ENCODE measurements at regions not wholly inside any gene's neighbourhood (a gene's known extent, or its start where the extent isn't known, plus 50 kb on each side); places are given as distances from the start of the nearest gene placed in this dataset.

GRCh38 chr1:219318826-219319225 is 145.1 kb downstream of the LYPLAL1 start:
- no peak overlapping the region for H3K27ac ChIP-seq (ENCODE audit: low read depth, low read length)
- H4K5ac ChIP-seq (ENCODE audit: insufficient read length, low read depth, low read length): no peak overlapping the region
- WGBS, 2 experiments (ENCODE audit: extremely low coverage in 1 of 2, insufficient coverage in 1 of 2, insufficient read length in 1 of 2, insufficient replicate concordance in 2 of 2, low coverage in 1 of 2, low lambda C conversion rate in 2 of 2, missing lambda C conversion rate in 1 of 2): 89% methylated on average over 4 of the region's 4 CpGs; no CpG with 5 or more reads in 1 of the 2 experiments
- H3K4me2 ChIP-seq (ENCODE audit: insufficient read depth in 1 of 2, low read depth in 2 of 2, low read length in 2 of 2): no peak overlapping the region
- H2BK5ac ChIP-seq (ENCODE audit: low read depth, low read length): no peak overlapping the region
- H2BK120ac ChIP-seq (replicated peaks; ENCODE audit: low read depth, low read length): no peak overlapping the region
- no peaks in the 10 kb centered on the region for H3K4me1 ChIP-seq (replicated peaks in 1 of 4; ENCODE audit: control insufficient read depth in 3 of 4, insufficient read depth in 4 of 4, low read length in 3 of 4)
- CTCF ChIA-PET (ENCODE audit: partially characterized antibody): interaction anchor here (0.7 to 2.1 kb wide), 7 partner anchors 9 to 493 kb away, joined by 3 to 6 read pairs (median 3); no protein-coding TSS in a partner anchor
- H3K56ac ChIP-seq (replicated peaks; ENCODE audit: insufficient read length, low read depth, low read length): no peak overlapping the region
- POLR2A ChIA-PET (ENCODE audit: partially characterized antibody): no interaction called here
- DNase-seq (ENCODE audit: low read depth in 1 of 2, low spot score in 2 of 2): no peak
- H3K36me3 ChIP-seq (ENCODE audit: control insufficient read depth in 2 of 4, insufficient read depth in 4 of 4, low read length in 3 of 4): no peaks in the 10 kb centered on the region
- H3K79me1 ChIP-seq (ENCODE audit: low read depth, low read length): no peaks in the 10 kb centered on the region
- no peak overlapping the region for H2BK12ac ChIP-seq (ENCODE audit: low read depth, low read length)
- H2AFZ ChIP-seq (ENCODE audit: low read length): no peak overlapping the region
- H4K8ac ChIP-seq (ENCODE audit: extremely low read depth, insufficient read depth, low read length): no peak overlapping the region
- H3K4me3 ChIP-seq (ENCODE audit: extremely low read depth in 1 of 4, insufficient read depth in 2 of 4, low read depth in 3 of 4, low read length in 4 of 4): no peak overlapping the region
- H2BK20ac ChIP-seq (ENCODE audit: low read length): no peak overlapping the region
- H3K23me2 ChIP-seq (ENCODE audit: low read depth, low read length): no peaks in the 10 kb centered on the region
- H3K9me3 ChIP-seq (ENCODE audit: insufficient read depth in 2 of 2, low read depth in 1 of 2, low read length in 1 of 2): no peaks in the 10 kb centered on the region
- H4K91ac ChIP-seq (replicated peaks; ENCODE audit: insufficient read length, low read length): no peak overlapping the region
- no peak overlapping the region for H3K4ac ChIP-seq (replicated peaks; ENCODE audit: insufficient read length, low read depth, low read length)
- H3K14ac ChIP-seq (ENCODE audit: insufficient read length): no peak overlapping the region
- no peak overlapping the region for H3K9ac ChIP-seq (replicated peaks in 1 of 4; ENCODE audit: extremely low read depth in 1 of 4, low read depth in 3 of 4, low read length in 3 of 4)
- H3K79me2 ChIP-seq (ENCODE audit: control insufficient read depth in 1 of 2, insufficient read depth in 2 of 2, low read length in 2 of 2): no peaks in the 10 kb centered on the region
- H4K20me1 ChIP-seq (replicated peaks in 1 of 2; ENCODE audit: control insufficient read depth in 1 of 2, insufficient read depth in 2 of 2, low read length in 2 of 2): no peaks in the 10 kb centered on the region
- H3K18ac ChIP-seq (ENCODE audit: extremely low read depth, low read length): no peak overlapping the region
- no peak overlapping the region for H2BK15ac ChIP-seq (ENCODE audit: low read length)
- TF ChIP-seq TAF1 (IDR thresholded peaks at IDR 0.05; ENCODE audit: low read depth, low read length) (no peak), CTCF (IDR thresholded peaks at IDR 0.05; ENCODE audit: control extremely low read depth in 1 of 3, insufficient read depth in 1 of 3, low read depth in 1 of 3, low read length in 3 of 3) (no peak), USF2 (IDR thresholded peaks at IDR 0.05; ENCODE audit: low read length) (no peak), CBX5 (IDR thresholded peaks at IDR 0.05; ENCODE audit: low read depth, low read length) (no peak), ATF2 (IDR thresholded peaks at IDR 0.05; ENCODE audit: low read length) (no peak), POLR2A (IDR thresholded peaks at IDR 0.05; ENCODE audit: control extremely low read depth in 1 of 2, low read depth in 2 of 2, low read length in 2 of 2) (no peak), YY1 (IDR thresholded peaks at IDR 0.05; ENCODE audit: low read depth, low read length) (no peak), BRCA1 (IDR thresholded peaks at IDR 0.05; ENCODE audit: low read depth, low read length) (no peak)
- H3K27me3 ChIP-seq (replicated peaks in 1 of 4; ENCODE audit: control insufficient read depth in 3 of 4, extremely low read depth in 1 of 4, insufficient read depth in 3 of 4, low read length in 3 of 4): no peaks in the 10 kb centered on the region
- FAIRE-seq: no peak
- no peak overlapping the region for H2AK5ac ChIP-seq (ENCODE audit: low read depth, low read length)
- H3K23ac ChIP-seq (ENCODE audit: insufficient read length): no peak overlapping the region
